HG03064 (cell line): ENCODE measurements at regions not wholly inside any gene's neighbourhood (a gene's known extent, or its start where the extent isn't known, plus 50 kb on each side); places are given as distances from the start of the nearest gene placed in this dataset.
"Not testable (repeated sequence)": the region's sequence is repeated elsewhere in the genome, so short reads cannot be mapped to it uniquely, and the experiment has no call there.

ENCODE experiments used
- ATAC-seq: cut with Tn5 transposase; IDR thresholded peaks from one replicate; pipeline ENCODE4 v1.9.1; 2021; ENCODE audit warnings: low read depth; ENCODE audit not compliant: unreplicated experiment

- no peak for ATAC-seq
These were observed 746.6 kb upstream of the B3GALT2 start for GRCh38 chr1:193932979-193933378.

- ATAC-seq = no peak
These were observed 744.9 kb upstream of the B3GALT2 start for GRCh38 chr1:193931356-193931755.

GRCh38 chr1:193929374-193930033 is 743.1 kb upstream of the B3GALT2 start:
- ATAC-seq = no peak

DNA sequence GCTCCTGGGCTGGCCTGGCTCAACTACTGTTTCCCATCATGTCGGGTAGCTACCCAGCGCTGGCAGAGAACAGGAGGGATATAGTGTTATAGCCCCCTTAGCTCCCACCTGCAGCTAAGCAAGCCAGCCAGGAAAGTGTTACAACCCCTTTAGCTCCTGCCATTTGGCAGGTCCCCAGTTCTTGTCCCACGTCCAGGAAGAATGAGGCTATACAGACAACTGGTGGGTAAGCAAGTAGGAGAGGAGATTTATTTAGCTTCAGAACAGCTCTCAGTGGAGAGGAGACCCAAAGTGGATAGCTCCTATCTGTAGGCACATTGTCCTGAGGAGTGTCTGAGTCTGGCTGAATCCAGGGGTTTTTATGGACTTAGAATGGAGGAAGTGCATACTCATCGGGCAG is 741.1 kb upstream of the B3GALT2 start:
- no peak for ATAC-seq

DNA sequence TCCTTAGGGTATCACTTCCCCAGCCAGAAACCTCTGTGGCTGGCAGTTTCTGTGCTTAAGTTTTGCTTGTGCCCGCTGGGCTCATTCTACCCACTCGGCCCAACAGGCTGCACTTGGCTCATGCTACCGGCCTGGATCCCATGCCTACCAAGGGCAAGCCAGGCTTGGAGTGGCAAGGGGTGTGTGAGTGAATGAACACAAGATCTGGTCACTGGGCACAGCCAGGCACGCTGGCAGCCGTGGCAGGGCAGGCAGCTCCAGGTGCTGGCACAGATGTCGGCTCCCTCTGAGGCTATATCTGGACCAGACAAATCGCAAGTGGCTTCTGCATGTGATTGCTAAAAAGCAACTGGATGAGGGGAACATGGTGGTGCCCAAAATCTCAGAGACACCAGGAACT is 740.5 kb upstream of the B3GALT2 start:
- ATAC-seq = no peak

DNA sequence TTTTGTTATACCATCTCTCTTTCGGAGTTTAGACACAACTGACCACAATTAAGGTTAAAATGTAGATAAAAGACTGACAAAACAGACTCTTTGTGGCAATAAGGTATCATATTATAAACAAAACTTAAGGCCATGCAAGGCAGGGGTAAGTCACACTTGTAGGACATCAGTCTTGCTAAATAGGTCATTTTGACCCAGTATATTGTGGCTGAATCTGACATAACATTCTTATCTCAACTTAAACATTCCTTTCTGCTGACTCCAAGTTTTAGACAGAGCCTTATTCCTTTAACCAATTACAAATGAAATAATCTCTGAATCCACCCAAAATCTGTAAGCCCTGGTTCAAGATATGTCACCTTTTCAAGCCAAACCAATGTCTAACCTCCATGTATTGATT is 733.4 kb upstream of the B3GALT2 start:
- no peak for ATAC-seq

DNA sequence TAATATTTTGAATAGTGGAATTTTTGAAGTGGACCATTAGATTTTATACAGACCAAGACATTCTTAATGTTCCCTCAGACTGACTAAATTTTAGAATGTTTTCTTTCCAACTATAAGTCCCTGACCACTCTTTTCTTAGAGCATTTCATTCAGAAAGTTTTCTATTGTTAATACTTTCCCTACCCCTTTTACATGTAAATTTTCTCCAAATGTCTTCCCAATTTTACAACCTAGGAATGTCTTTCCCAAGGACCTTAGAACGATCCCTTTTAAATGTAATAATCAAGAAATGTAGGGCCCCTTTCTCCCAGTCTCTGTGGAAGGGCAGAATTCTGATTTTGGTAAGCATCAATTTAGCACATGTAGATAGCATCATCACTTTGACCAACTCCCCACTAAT is 730.0 kb upstream of the B3GALT2 start:
- no peak for ATAC-seq

GRCh38 chr1:193914871-193915270 is 728.5 kb upstream of the B3GALT2 start:
- ATAC-seq = no peak

DNA sequence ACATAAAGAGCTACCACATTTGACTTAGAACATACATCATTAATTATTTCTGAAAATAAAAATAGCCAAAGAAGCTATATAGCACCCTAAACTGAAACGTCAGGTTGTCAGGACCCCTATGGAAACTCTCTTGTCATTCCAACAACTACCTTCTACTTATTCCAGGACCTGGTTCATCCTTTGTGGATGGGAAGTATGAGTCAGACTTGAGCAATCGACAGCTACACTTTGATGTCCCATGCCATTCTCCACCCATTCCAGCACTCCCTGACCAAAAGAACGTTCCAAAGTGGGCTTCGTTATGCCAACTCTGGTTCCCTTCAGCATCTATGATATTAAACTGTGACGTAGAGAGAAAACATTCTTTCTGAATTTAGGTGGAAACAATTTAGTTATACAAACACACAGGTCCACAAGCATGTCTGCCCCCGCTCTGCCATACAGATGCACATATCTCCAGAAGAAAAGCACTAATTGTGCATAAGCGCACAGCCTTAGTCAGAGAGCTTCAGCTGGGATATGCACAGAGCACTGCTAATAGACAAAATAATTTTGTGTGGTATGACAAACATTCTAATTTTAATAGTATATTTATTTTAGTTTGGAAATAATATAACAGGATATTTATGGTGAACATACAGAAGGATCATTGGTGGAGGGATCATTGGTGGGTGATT is 723.1 kb upstream of the B3GALT2 start:
- no peak for ATAC-seq

DNA sequence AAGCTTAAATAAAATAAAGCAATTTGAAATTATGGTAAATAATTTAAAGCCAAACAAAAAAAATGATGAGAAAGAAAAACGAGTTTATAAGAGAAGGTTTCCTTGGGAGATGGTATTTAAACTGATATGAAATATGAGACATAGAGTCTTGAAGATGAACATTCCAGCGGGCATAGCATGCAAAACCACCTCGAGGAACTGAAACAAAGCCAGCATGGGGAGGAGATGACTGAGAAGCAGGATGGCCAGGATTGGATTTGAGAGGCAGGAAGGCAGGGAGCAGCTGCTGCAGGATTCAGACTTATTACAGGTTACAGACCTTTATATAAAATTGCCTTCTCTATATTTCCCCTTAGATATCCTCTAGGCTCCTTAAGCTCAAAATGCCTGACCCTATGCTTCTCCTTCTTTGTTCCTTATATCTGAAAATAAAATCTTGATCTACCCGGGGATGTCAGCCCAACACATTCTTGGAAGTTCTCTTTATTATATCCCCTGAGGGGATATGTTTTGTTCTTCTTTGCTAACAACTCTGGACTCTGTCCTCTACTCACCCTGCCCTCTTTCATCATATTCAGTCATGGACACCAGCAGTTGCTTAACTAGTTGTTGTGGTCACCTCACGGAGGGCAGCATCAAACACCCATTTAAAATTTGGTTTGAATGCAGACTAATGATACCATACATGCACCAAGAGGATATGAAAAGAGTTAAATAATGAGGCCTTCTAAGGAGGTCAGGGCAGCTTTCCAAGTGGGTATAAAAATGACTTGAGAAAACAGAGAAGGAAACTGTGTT is 719.1 kb upstream of the B3GALT2 start:
- ATAC-seq = no peak

- no peak for ATAC-seq
These were observed 705.4 kb upstream of the B3GALT2 start for GRCh38 chr1:193891788-193892187.

GRCh38 chr1:193890935-193891334 is 704.5 kb upstream of the B3GALT2 start:
- ATAC-seq = no peak

- ATAC-seq = no peak
These were observed 698.6 kb upstream of the B3GALT2 start for GRCh38 chr1:193884848-193885558.

DNA sequence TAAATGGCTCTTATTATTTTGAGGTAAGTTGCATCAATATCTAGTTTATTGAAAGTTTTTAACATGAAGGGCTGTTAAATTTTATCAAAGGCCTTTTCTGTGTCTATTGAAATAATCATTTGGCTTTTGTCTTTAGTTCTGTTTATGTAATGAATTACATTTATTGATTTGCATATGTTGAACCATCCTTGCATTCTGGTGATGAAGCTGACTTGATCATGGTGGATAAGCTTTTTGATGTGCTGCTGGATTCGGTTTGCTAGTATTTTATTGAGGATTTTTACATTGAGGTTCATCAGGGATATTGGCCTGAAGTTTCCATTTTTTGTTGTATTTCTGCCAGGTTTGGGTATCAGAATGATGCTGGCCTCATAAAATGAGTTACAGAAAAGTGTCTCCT is 691.5 kb upstream of the B3GALT2 start:
- ATAC-seq = not testable (repeated sequence)

DNA sequence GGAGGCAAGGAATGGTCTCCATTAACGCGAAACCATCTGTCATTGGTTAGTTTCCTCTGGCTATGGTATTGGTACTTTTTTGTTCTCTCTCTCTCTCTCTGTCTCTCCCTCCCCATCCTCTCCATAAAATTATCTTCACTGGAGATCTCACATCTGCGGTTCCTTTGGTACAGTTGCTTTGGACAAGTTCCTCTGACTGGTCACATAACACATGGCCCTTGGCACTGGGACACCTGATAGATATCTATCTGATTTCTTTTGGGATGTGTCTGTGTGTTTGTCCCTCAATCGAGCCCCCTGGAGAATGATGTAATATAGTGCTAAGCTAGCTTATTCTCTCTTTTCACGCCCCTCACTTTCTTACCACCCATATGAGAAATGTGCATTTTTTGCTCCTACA is 682.0 kb upstream of the B3GALT2 start:
- ATAC-seq = no peak

GRCh38 chr1:193856261-193856660 is 669.8 kb upstream of the B3GALT2 start:
- no peak for ATAC-seq

GRCh38 chr1:193850745-193851144 is 664.3 kb upstream of the B3GALT2 start:
- ATAC-seq = no peak

GRCh38 chr1:193846876-193847604 is 660.6 kb upstream of the B3GALT2 start:
- ATAC-seq = no peak

DNA sequence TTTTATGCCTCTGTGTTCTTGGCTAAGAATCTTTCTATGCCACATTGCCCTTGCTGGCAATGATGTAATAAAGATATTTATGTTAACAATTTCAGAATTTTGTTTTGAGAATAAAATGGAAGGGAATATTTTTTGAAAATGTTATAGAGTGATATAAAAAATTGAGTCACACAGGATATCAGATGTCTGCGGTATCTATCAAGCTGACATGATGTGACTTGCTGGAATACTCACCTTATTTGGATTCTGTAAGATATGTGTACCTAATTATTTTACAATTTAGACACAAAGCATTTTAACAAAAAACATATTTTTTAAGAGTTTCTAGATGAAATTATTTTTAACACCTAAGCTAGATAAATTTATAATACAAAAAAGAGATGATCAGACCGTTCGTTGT is 660.0 kb upstream of the B3GALT2 start:
- ATAC-seq = no peak

DNA sequence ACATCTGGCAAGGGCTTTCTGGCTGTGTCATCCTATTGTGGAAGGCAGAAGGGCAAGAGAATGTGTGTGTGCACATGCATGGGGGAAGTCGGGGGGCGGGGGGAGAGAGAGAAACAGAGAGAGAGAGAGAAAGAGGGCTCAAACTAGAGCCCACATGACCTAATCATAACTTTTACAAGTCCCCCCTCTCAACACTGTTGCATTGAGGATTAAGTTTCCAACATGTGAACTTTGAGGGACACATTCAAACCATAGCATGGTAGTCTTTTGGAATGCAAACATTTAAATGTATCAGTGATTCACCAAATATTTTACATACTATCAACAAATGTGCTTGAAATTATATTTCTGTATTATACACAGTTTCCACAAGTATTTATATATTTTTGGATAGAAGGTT is 655.4 kb upstream of the B3GALT2 start:
- no peak for ATAC-seq
